HCT116 (cell line): ENCODE measurements at regions not wholly inside any gene's neighbourhood (a gene's known extent, or its start where the extent isn't known, plus 50 kb on each side); places are given as distances from the start of the nearest gene placed in this dataset.

Experiments
- ATAC-seq: fragments of 200-7000 bp; cut with Tn5 transposase; 2 replicates; pipeline ENCODE4 v1.9.1; 2020; ENCODE audit warnings: mild to moderate bottlenecking, moderate library complexity
- BruUV-seq: library from RNA; stranded (reverse); fragments of 400-500 nt; replicated peaks from 2 replicates; lab custom pipeline; 2021; lab: Mats Ljungman, UMichigan
- CTCF ChIA-PET: fragments of 300-600 bp; sonication (Branson Sonifier 250); formaldehyde crosslinking; loops from one replicate; lab custom pipeline; 2021; ENCODE audit warnings: antibody characterized with exemption; lab: Charles Lee
- POLR2A ChIA-PET: fragments of 300-600, 350-600 bp; sonication (Branson Sonifier 250); formaldehyde crosslinking; loops from one replicate; lab custom pipeline; 2021; ENCODE audit warnings: antibody characterized with exemption; lab: Charles Lee
- RAD21 ChIA-PET, 2 experiments: fragments of 300-600 bp; sonication (Branson Sonifier 250); formaldehyde crosslinking; loops; one replicate each; lab custom pipeline; 2023; ENCODE audit warnings: low total read pairs in 2 of 2; ENCODE audit not compliant: uncharacterized antibody in 2 of 2, unreplicated experiment in 2 of 2, low non-redundant PET in 1 of 2; lab: Charles Lee
- DNase-seq: peaks from one replicate; pipeline ENCODE4 v3.0.0-alpha.2; 2010; ENCODE audit warnings: low read depth, low spot score
- H2AFZ ChIP-seq: fragments of 200-600 bp; shearing (Covaris generic), sonication (generic); 2 replicates; pipeline ENCODE4 v1.6.1; 2017; ENCODE audit warnings: low read depth, mixed run types, mixed read lengths, antibody characterized with exemption, low read length; ENCODE audit not compliant: poor library complexity, severe bottlenecking
- H3K27ac ChIP-seq: 2 replicates; pipeline ENCODE4 v1.5.1; 2012; ENCODE audit warnings: low read depth, low read length
- H3K27me3 ChIP-seq: fragments of 200-600 bp; sonication (generic); 2 replicates; pipeline ENCODE4 v1.6.1; 2016; ENCODE audit warnings: mixed run types, low read length, mixed read lengths; ENCODE audit not compliant: insufficient read depth
- H3K36me3 ChIP-seq, 2 experiments: fragments of 200-500 bp in 1 of 2; fragments of 200-600 bp in 1 of 2; sonication (Bioruptor generic) in 1 of 2; sonication (generic) in 1 of 2; 2 replicates each; pipeline versions ENCODE4 v1.5.1 to v1.6.1; 2014 to 2016; ENCODE audit warnings: low read length in 2 of 2, inconsistent platforms in 1 of 2, mixed read lengths in 1 of 2, mixed run types in 1 of 2; ENCODE audit not compliant: insufficient read depth in 2 of 2, control insufficient read depth in 1 of 2
- H3K4me1 ChIP-seq, 2 experiments: fragments of 200-600 bp in 1 of 2; sonication (generic) in 1 of 2; 2 replicates each; pipeline versions ENCODE4 v1.5.1 to v1.6.1; 2012 to 2017; ENCODE audit warnings: low read length in 2 of 2, inconsistent platforms in 1 of 2, mild to moderate bottlenecking in 1 of 2, mixed read lengths in 1 of 2, mixed run types in 1 of 2, moderate library complexity in 1 of 2; ENCODE audit not compliant: insufficient read depth in 2 of 2, control insufficient read depth in 1 of 2
- H3K4me2 ChIP-seq: fragments of 200-600 bp; sonication (generic); 2 replicates; pipeline ENCODE4 v1.6.1; 2017; ENCODE audit warnings: mixed run types, low read length, mixed read lengths
- H3K4me3 ChIP-seq, 2 experiments: fragments of 200-600 bp in 1 of 2; sonication (generic) in 1 of 2; replicated peaks in 1 of 2; 2 replicates each; pipeline ENCODE4 v1.5.1; 2011 to 2016; ENCODE audit warnings: low read length in 2 of 2, control low read depth in 1 of 2, low read depth in 1 of 2, mild to moderate bottlenecking in 1 of 2, mixed read lengths in 1 of 2, mixed run types in 1 of 2
- H3K79me2 ChIP-seq: fragments of 200-600 bp; sonication (generic); 2 replicates; pipeline ENCODE4 v1.6.1; 2017; ENCODE audit warnings: mild to moderate bottlenecking, mixed run types, low read length, moderate library complexity, mixed read lengths; ENCODE audit not compliant: insufficient read depth
- H3K9ac ChIP-seq: fragments of 200-600 bp; sonication (generic); 2 replicates; pipeline ENCODE4 v1.6.1; 2016; ENCODE audit warnings: low read length, mixed read lengths
- H3K9me2 ChIP-seq: fragments of 200-600 bp; sonication (generic), shearing (Covaris generic); 2 replicates; pipeline ENCODE4 v1.6.1; 2017; ENCODE audit warnings: mixed run types, mild to moderate bottlenecking, moderate library complexity; ENCODE audit not compliant: insufficient read depth
- H3K9me3 ChIP-seq, 2 experiments: fragments of 200-500 bp in 1 of 2; fragments of 200-600 bp in 1 of 2; sonication (Bioruptor generic) in 1 of 2; sonication (generic) in 1 of 2; 2 replicates each; pipeline ENCODE4 v1.6.1; 2014 to 2017; ENCODE audit warnings: low read length in 2 of 2, mixed read lengths in 2 of 2, inconsistent platforms in 1 of 2, low read depth in 1 of 2, mild to moderate bottlenecking in 1 of 2, mixed run types in 1 of 2, moderate library complexity in 1 of 2; ENCODE audit not compliant: control insufficient read depth in 1 of 2, insufficient read depth in 1 of 2
- H4K20me1 ChIP-seq: fragments of 200-600 bp; sonication (generic), shearing (Covaris generic); 2 replicates; pipeline ENCODE4 v1.6.1; 2017; ENCODE audit warnings: mixed run types, mild to moderate bottlenecking, moderate library complexity; ENCODE audit not compliant: insufficient read depth
- CBX3 ChIP-seq: IDR thresholded peaks from 2 replicates; pipeline ENCODE4 v1.6.1; 2012; ENCODE audit warnings: low read depth
- CEBPB ChIP-seq: IDR thresholded peaks from 2 replicates; pipeline ENCODE4 v1.6.1; 2012; ENCODE audit warnings: low read depth
- EZH2phosphoT487 ChIP-seq: fragments of 200-600 bp; IDR thresholded peaks from 2 replicates; pipeline ENCODE4 v1.6.1; 2018; ENCODE audit warnings: antibody characterized with exemption, borderline replicate concordance
- FOSL1 ChIP-seq: IDR thresholded peaks from 2 replicates; pipeline ENCODE4 v1.6.1; 2012; ENCODE audit warnings: low read depth
- JUND ChIP-seq: IDR thresholded peaks from 2 replicates; pipeline ENCODE4 v1.6.1; 2012
- MAX ChIP-seq: IDR thresholded peaks from 2 replicates; pipeline ENCODE4 v1.6.1; 2012
- POLR2A ChIP-seq: IDR thresholded peaks from 2 replicates; pipeline ENCODE4 v1.7.0; 2011; ENCODE audit warnings: borderline replicate concordance; ENCODE audit not compliant: insufficient read depth, insufficient read length; ENCODE audit errors: extremely low read depth
- SIN3A ChIP-seq: IDR thresholded peaks from 2 replicates; pipeline ENCODE4 v1.6.1; 2012; ENCODE audit warnings: low read depth
- SRF ChIP-seq: IDR thresholded peaks from 2 replicates; pipeline ENCODE4 v1.6.1; 2012; ENCODE audit warnings: low read depth
- YY1 ChIP-seq: IDR thresholded peaks from 2 replicates; pipeline ENCODE4 v1.6.1; 2011; ENCODE audit warnings: low read length, low read depth, moderate library complexity, mild to moderate bottlenecking; ENCODE audit not compliant: insufficient replicate concordance; ENCODE audit errors: extremely low read depth
- ZFX ChIP-seq: fragments of 450-650 bp; IDR thresholded peaks from 2 replicates; pipeline ENCODE4 v1.6.1; 2017
- ZNF274 ChIP-seq: fragments of 200-500 bp; sonication (Bioruptor generic); IDR thresholded peaks from 2 replicates; pipeline ENCODE4 v1.6.1; 2014; ENCODE audit warnings: mild to moderate bottlenecking, low read depth, low read length, inconsistent platforms
- intact Hi-C: fragments of 100-400 bp; cut with micrococcal nuclease; formaldehyde crosslinking; loops from 2 replicates; pipeline ENCODE4 v1.10.0; 2022

DNA sequence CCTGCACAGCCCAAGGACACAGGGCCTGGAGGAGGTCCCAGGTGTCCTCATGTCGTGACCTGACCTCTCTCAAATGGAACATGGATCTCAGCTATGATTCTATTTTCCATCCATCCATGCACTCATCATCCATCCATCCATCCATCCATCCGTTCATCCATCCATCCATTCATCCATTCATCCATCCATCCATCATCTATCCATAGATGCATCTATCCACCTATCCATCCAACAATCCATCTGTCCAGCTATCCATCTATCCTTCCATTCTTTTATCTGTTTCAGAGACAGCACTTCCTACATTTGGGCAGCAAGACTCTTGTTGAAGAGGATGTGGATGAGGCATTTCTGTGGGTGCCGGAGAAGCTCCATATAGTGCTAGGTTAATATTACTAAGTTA, 86.7 kb downstream of the SCGB2B2 start:
- no peak for TF ChIP-seq SRF
- no peak for TF ChIP-seq ZNF274
- Histone ChIP-seq H3K9me3 (no peaks in the 10 kb centered on the region), H3K27me3 (no peaks in the 10 kb centered on the region), H3K9me2 (no peaks in the 10 kb centered on the region), H3K79me2 (no peaks in the 10 kb centered on the region), H3K4me3 (no peak overlapping the region), H3K4me2 (no peak overlapping the region), H4K20me1 (no peaks in the 10 kb centered on the region), H3K27ac (no peak overlapping the region), H3K36me3 (no peaks in the 10 kb centered on the region), H2AFZ (no peak overlapping the region), H3K9ac (no peak overlapping the region), H3K4me1 (peaks cover 4 to 15% of the 10 kb centered on the region in 2 experiments)
- ATAC-seq (no peak), DNase-seq (no peak)
- ChIA-PET POLR2A (no interaction called here), RAD21 (no interaction called here), CTCF (no interaction called here)
- no TSS peak for BruUV-seq
- intact Hi-C loops, result no loop called here

DNA sequence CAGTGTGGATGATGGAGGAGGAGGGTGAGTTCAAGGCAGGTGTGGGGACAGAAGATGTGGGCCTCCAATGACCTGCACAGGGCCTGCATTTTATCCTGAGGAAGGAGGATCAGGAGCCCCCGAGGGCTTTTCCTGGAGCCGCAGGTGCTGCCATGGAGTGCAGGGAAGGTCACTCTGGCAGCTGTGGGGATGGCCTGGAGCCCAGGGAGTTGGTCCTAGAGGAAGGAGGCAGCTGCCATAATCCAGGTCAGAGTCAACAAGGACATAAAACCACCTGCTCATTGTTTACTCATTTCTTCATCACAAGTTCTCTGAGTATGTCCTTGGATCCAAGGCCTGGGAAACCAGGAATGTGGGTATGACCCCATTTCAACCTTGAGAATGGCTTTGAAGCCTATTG, 87.2 kb downstream of the SCGB2B2 start:
- BruUV-seq, result no TSS peak
- CTCF ChIA-PET, result no interaction called here
- Histone ChIP-seq H3K4me3 (no peak overlapping the region), H3K4me2 (no peak overlapping the region), H3K4me1 (peaks cover 4 to 15% of the 10 kb centered on the region in 2 experiments), H3K27ac (no peak overlapping the region), H3K27me3 (no peaks in the 10 kb centered on the region), H3K9ac (no peak overlapping the region), H3K36me3 (no peaks in the 10 kb centered on the region), H3K9me3 (no peaks in the 10 kb centered on the region), H3K9me2 (no peaks in the 10 kb centered on the region), H3K79me2 (no peaks in the 10 kb centered on the region), H4K20me1 (no peaks in the 10 kb centered on the region), H2AFZ (no peak overlapping the region)
- TF ChIP-seq SIN3A (no peak), MAX (no peak), POLR2A (no peak), CBX3 (no peak), FOSL1 (no peak), ZFX (no peak), CEBPB (no peak), YY1 (no peak), EZH2phosphoT487 (no peak), JUND (no peak)
- POLR2A ChIA-PET, result no interaction called here
- DNase-seq, result no peak
- RAD21 ChIA-PET, result no interaction called here
- intact Hi-C loops, result no loop called here
- no peak for ATAC-seq
